Activated naive CD8-positive, alpha-beta T cell treated with anti-CD3 and anti-CD28 coated beads, Interleukin-2, amount 50 U/mL, for 24 hours (primary cell): ENCODE measurements at regions not wholly inside any gene's neighbourhood (a gene's known extent, or its start where the extent isn't known, plus 50 kb on each side); places are given as distances from the start of the nearest gene placed in this dataset.

Source experiments
- ATAC-seq: fragments of 150-1000 bp; cut with Tn5 transposase; one replicate; pipeline ENCODE4 v1.10.0; 2021
- DNase-seq: peaks from one replicate; pipeline ENCODE4 v3.0.0; 2021
- H3K27ac Mint-ChIP-seq: one replicate; pipeline ENCODE4 v1.8.0; 2021; ENCODE audit warnings: mild to moderate bottlenecking, mixed read lengths
- H3K27me3 Mint-ChIP-seq: one replicate; pipeline ENCODE4 v1.8.0; 2021; ENCODE audit warnings: mixed read lengths
- H3K36me3 Mint-ChIP-seq: one replicate; pipeline ENCODE4 v1.8.0; 2021; ENCODE audit warnings: low read depth, mixed read lengths
- H3K4me1 Mint-ChIP-seq: one replicate; pipeline ENCODE4 v1.8.0; 2021; ENCODE audit warnings: mixed read lengths
- H3K4me3 Mint-ChIP-seq: one replicate; pipeline ENCODE4 v1.8.0; 2021; ENCODE audit warnings: mild to moderate bottlenecking, moderate library complexity, mixed read lengths
- H3K9me3 Mint-ChIP-seq: one replicate; pipeline ENCODE4 v1.8.0; 2021; ENCODE audit warnings: mixed read lengths

DNA sequence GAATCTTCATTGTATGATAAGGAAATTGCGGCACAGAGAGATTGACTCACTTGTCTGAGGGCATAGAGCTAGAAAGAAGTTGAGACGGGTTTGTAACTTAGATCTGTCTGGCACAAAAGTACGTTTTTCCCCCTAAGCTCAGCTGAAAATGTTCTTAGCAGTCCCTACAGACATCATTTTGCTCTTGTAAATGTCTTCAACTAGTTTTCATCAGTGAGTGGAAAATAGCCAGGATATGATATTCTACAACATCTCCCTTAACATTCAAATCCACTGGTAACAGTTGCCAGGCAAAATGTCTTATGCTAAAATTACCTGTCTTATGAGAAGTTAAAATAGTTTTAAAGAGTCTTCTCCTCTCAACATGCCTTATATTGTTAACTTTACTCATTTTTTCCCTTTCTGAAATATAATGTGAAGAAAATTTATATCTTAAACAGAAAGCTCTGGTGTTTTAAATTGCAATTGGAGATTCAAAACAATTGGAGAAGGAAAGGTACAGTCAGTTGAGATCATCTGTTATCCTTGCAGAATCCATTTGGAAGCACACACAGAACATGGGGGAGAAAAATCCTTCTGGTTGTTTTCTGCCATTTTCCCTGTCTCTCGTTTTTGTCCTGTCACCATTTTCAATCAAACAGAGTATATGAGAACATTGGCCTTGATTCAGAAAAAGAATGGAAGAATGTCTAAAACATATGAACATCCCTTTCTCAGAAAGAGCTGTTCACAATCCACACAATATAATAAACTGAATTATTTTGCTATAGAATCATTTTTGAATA lies 255.0 kb downstream of the TRIB2 start:
- H3K4me3 Mint-ChIP-seq: no peak overlapping the region
- peaks cover 15% of the 10 kb centered on the region for H3K27me3 Mint-ChIP-seq
- no peak for DNase-seq

DNA sequence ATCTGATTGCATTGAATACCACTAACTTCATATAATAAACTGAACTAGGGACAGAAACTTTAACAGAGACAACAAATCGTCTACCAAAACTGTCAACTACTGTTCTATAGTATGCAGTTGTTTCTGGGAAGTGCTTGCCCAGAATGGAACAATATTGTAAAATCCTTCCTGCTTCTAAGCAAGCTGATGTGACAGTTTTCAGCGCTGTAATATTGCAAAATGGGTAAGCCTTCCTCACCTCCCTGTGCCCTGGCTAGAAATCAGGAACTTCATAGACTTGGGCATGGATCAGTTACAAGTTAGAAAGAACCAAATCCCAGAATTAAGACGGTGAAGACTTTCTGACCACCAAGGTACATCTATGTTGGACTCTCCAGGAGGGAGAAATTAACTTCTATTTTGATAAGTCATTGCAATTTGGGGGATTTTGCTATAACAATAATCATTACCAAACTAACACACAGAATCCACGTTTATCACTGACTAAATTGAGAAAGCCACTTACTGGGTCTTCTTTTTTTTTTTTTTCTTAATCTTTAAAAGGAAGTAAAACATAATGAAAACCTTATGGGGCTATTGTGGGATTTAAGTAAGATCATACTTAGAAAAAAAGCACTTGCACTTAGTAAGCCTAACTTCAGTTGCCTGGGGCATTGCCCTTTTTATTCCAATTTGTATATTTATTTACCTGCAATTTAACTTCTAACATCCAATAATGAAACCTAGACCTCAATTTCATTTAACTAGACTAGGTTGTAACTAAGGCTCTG lies 261.5 kb downstream of the TRIB2 start:
- no peaks in the 10 kb centered on the region for H3K4me1 Mint-ChIP-seq
- no peak overlapping the region for H3K4me3 Mint-ChIP-seq
- no peak overlapping the region for H3K27ac Mint-ChIP-seq
- peaks cover 13% of the 10 kb centered on the region for H3K27me3 Mint-ChIP-seq
- ATAC-seq (no peak), DNase-seq (no peak)
- H3K9me3 Mint-ChIP-seq: no peaks in the 10 kb centered on the region
- H3K36me3 Mint-ChIP-seq: no peaks in the 10 kb centered on the region

More for the DNA sequence above, 255.0 kb downstream of the TRIB2 start:
- Mint-ChIP-seq H3K9me3 (no peaks in the 10 kb centered on the region), H3K4me1 (no peaks in the 10 kb centered on the region), H3K36me3 (no peaks in the 10 kb centered on the region), H3K27ac (no peak overlapping the region)
- ATAC-seq: no peak

DNA sequence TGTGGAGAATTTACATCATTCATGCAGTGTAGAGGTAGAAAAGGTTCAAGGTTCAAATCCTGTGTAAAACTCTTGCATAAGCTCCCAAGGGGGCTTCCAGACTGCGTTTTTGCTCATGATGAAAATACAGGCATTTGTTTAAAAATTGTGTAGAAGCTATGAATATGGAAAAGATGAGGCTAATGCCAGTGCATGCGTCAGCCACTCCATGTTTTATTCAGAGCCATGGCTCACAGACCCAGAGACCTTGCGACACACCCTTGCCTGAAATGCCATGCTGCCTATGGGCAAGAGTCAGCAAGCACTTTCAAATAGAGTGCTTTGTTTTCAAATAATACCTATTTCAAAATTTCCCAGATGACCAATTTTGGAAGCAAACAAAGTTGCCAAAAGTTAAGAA lies 262.3 kb downstream of the TRIB2 start:
- Mint-ChIP-seq H3K4me1 (no peaks in the 10 kb centered on the region), H3K27ac (no peak overlapping the region), H3K4me3 (no peak overlapping the region), H3K9me3 (no peaks in the 10 kb centered on the region), H3K27me3 (peaks cover 13% of the 10 kb centered on the region), H3K36me3 (no peaks in the 10 kb centered on the region)
- ATAC-seq: no peak
- DNase-seq: no peak

DNA sequence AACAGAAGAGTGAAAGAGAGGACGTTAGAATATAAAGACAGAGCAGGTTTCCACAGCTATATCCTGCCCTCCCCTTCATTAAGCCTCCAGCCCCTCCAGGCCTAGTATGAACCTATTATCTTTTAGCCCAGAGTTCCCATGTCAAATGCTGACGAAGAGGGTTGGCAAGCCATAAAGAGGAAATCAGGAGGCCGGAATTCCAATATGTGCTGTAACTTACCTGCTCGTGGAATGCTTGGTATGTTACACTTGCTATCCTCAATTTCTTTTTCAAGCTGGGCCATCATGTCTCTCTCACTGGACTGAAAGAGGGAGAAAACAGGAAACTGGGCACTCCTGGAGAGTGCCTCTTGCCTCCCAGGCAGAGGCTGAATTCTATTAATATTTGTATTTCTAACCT lies 264.1 kb downstream of the TRIB2 start:
- Mint-ChIP-seq H3K9me3 (no peaks in the 10 kb centered on the region), H3K27me3 (peaks cover 14% of the 10 kb centered on the region), H3K27ac (no peak overlapping the region), H3K4me3 (no peak overlapping the region), H3K36me3 (no peaks in the 10 kb centered on the region), H3K4me1 (no peaks in the 10 kb centered on the region)
- DNase-seq (no peak), ATAC-seq (no peak)

DNA sequence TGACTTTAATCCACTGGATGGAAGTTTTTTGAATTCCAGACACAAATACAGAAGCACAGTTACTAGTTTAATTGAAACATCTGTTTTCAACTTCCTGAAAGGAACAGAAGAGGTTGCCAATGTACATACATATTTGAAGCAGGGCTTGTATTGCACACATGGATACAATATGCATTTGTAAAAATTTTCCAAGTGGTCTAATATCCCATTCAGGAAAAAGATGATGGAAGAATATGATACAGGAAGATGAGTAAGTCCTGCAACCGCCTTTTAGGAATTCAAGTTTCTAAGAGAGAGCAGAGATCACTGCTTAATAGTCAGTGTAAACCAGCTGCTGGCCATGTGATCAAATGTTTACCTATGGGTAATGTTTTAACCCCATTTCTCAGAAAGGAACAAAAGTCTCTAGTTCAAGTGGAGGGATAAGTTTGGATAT lies 265.4 kb downstream of the TRIB2 start:
- peaks cover 14% of the 10 kb centered on the region for H3K27me3 Mint-ChIP-seq

DNA sequence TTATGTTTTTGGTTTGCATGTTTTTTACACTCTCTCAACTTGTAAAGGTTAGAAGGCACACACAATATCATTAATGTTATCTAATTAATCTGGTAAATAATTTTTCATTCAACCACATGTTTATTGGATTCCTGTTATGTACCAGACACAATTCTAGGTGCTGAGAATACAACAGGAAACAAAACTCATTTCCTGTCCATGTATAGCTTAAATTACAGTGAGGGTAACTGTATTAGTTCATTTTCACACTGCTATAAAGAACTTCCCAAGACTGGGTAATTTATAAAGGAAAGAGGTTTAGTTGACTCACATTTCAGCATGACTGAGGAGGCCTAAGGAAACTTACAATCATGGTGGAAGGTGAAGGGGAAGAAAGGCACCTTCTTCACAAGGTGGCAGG lies 270.5 kb downstream of the TRIB2 start:
- no peak overlapping the region for H3K27ac Mint-ChIP-seq
- no peak overlapping the region for H3K4me3 Mint-ChIP-seq
- H3K4me1 Mint-ChIP-seq: peaks cover 6% of the 10 kb centered on the region
- DNase-seq (no peak), ATAC-seq (no peak)
- peaks cover 2% of the 10 kb centered on the region for H3K27me3 Mint-ChIP-seq
- H3K36me3 Mint-ChIP-seq: no peaks in the 10 kb centered on the region
- no peaks in the 10 kb centered on the region for H3K9me3 Mint-ChIP-seq

More for the DNA sequence above, 265.4 kb downstream of the TRIB2 start:
- H3K9me3 Mint-ChIP-seq: no peaks in the 10 kb centered on the region
- H3K4me1 Mint-ChIP-seq: peaks cover under 1% of the 10 kb centered on the region
- ATAC-seq (no peak), DNase-seq (no peak)
- H3K4me3 Mint-ChIP-seq: no peak overlapping the region
- no peaks in the 10 kb centered on the region for H3K36me3 Mint-ChIP-seq
- H3K27ac Mint-ChIP-seq: no peak overlapping the region

DNA sequence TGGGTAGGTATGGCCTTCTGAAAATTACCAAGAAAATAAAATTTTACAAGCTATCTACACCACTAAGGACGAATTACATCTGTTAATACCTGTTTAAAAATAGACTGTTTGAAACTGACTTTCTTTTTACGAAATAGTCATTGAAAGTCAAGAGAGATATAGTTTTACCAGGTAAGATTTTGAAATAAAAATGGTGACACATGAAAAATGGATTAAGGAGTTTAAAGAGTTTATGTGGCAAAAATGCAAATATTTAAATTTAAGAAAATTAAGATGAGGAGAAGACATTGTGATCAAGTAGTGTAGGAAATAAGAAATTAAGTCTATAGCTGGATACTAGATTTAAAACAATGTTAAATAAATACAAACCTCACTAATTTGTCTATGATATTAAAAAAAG lies 271.5 kb downstream of the TRIB2 start:
- Mint-ChIP-seq H3K27ac (no peak overlapping the region), H3K27me3 (peaks cover 2% of the 10 kb centered on the region)

DNA sequence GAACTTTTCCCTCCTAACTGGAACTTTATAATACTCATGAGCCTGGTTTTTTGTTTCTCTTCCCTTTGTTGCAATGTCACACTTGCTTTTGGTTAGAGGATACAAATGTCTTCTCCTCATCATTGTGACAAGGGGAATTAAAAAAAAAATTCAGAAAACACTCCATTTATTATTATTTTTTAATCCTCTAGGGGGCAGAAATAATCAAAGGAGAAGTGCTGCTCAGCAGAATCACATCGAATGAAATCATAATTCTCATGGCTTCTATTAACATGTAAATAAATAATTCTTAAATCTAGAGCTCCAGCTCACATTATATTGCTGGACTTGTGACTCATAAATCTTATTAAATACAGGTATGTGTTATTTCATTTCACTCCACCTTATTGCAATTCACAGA lies 273.8 kb downstream of the TRIB2 start:
- ATAC-seq (no peak), DNase-seq (no peak)
- no peaks in the 10 kb centered on the region for H3K36me3 Mint-ChIP-seq
- H3K27me3 Mint-ChIP-seq: peaks cover 3% of the 10 kb centered on the region
- no peak overlapping the region for H3K27ac Mint-ChIP-seq
- no peaks in the 10 kb centered on the region for H3K9me3 Mint-ChIP-seq
- peaks cover 6% of the 10 kb centered on the region for H3K4me1 Mint-ChIP-seq
- H3K4me3 Mint-ChIP-seq: no peak overlapping the region

More for the DNA sequence above, 271.5 kb downstream of the TRIB2 start:
- H3K4me3 Mint-ChIP-seq: no peak overlapping the region
- ATAC-seq (no peak), DNase-seq (no peak)
- H3K36me3 Mint-ChIP-seq: no peaks in the 10 kb centered on the region
- no peaks in the 10 kb centered on the region for H3K9me3 Mint-ChIP-seq
- peaks cover 6% of the 10 kb centered on the region for H3K4me1 Mint-ChIP-seq

DNA sequence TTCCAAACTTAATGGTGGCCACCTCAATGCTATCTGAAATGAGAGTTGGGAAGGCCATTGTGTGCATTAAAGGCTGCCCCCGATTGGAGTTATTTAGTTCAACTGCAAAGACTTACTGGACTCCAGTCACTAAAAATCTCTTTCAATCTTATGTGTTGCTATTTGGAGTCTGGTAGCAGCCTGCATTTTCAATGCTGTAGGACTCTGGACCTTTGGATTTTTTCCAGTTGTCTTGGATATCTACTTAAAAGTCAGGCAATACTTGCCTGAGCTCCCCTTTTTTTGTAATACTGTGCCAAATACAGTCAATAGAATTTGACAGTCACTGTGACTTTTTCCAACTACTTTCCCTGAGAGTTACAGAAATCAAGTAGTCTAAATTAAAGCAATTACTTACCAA lies 281.9 kb downstream of the TRIB2 start:
- Mint-ChIP-seq H3K27ac (no peak overlapping the region), H3K9me3 (no peaks in the 10 kb centered on the region), H3K36me3 (no peaks in the 10 kb centered on the region), H3K4me1 (no peaks in the 10 kb centered on the region), H3K27me3 (peaks cover 3% of the 10 kb centered on the region), H3K4me3 (no peak overlapping the region)
- ATAC-seq (no peak), DNase-seq (no peak)

DNA sequence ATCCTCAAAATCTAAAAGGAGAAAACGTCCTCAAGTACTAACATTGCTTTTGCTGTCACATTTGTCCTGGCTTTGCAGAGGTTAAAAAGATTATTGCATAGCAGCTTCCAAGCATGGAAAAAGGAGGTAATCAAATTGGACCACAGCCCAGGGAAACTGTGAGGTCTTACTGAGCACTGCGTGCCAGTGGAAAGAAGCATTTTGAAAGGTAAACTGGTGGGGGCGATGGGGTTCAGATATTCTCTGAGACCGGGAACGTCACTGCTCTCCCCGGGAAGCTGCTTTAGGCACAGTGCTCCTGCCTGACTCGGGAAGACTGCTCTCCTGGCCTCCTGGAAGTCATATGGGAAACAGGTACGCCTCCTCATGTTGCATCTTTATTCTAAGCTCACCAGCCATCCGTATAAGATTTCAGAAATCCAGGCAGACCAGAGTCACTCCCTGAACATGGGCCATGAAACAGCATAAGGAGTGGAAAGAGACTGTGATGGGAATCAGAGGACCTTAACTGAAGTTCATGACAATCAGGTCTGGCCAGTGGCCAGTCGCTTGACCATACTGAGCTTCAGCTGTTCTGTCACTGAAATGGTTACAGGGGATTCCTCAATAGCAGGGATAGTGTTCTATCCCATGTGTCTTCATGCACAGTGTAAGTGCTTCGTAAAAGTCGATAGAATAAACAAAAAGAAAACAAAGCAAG lies 284.1 kb downstream of the TRIB2 start:
- ATAC-seq: no peak
- H3K27me3 Mint-ChIP-seq: peaks cover 4% of the 10 kb centered on the region
- H3K9me3 Mint-ChIP-seq: no peaks in the 10 kb centered on the region
- no peak overlapping the region for H3K4me3 Mint-ChIP-seq
- no peaks in the 10 kb centered on the region for H3K36me3 Mint-ChIP-seq
- no peak for DNase-seq
- H3K27ac Mint-ChIP-seq: no peak overlapping the region
- H3K4me1 Mint-ChIP-seq: no peaks in the 10 kb centered on the region

DNA sequence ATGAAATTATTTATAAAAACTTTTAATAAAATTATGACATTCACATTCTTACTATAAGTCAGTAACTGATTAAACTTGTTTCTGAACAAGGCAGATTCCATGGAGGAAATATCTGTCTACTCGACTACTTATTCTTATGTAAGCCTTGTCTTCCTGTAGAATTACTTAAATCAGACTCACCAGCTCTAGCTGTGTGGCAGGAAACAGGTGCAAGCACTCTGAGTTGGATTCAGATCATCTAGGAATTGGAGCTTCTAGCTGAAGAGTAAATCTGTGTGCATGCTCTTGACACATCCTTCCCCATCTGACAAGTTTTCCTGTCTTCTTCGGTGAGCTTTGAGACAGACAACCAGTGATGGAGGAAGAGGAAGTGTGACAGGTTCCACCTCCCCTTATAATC lies 284.7 kb downstream of the TRIB2 start:
- peaks cover 4% of the 10 kb centered on the region for H3K27me3 Mint-ChIP-seq
- H3K4me3 Mint-ChIP-seq: no peak overlapping the region
- DNase-seq (no peak), ATAC-seq (no peak)
- H3K27ac Mint-ChIP-seq: no peak overlapping the region
- no peaks in the 10 kb centered on the region for H3K9me3 Mint-ChIP-seq
- H3K36me3 Mint-ChIP-seq: no peaks in the 10 kb centered on the region
- no peaks in the 10 kb centered on the region for H3K4me1 Mint-ChIP-seq

DNA sequence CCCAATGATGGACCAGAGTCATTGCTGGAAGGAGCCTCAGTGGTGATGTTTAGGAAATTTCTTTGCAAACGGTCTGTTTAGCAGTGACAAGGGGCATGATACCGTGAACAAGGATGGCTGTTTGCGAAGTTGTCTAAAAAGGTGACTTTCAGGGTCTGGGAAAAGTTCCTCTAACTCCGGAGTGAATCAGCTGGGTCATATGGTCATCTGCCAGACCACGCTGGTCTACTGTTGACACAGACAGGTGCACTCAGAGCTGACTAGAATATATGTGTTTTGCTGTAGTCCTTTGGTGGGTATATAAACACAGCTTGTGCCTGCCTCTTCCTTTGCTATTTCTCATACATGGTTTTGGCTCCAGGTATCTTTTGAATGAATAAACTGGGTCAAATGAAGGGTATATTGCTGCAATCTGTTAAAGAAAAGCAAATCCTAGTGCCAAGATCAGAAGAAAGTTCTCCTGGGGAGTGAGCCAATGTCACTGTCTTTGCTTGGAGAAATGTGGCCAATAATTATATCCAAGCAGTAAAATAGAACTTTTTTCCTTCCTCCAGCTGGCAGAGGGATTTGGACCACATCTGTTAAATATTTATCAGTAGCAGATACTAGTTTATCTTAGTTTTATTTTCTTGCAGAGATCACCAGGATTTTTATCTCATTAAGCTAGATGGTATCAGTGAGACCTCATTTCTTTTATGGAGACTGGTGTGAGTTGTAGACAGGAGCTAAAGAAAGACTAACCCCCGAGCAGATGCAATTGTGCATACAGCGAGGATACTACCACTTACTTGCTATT lies 286.0 kb downstream of the TRIB2 start:
- H3K27me3 Mint-ChIP-seq: peaks cover 8% of the 10 kb centered on the region
- H3K9me3 Mint-ChIP-seq: no peaks in the 10 kb centered on the region
- no peak for ATAC-seq
- H3K36me3 Mint-ChIP-seq: no peaks in the 10 kb centered on the region
- H3K4me1 Mint-ChIP-seq: no peaks in the 10 kb centered on the region
- no peak overlapping the region for H3K4me3 Mint-ChIP-seq
- DNase-seq: no peak
- H3K27ac Mint-ChIP-seq: no peak overlapping the region

DNA sequence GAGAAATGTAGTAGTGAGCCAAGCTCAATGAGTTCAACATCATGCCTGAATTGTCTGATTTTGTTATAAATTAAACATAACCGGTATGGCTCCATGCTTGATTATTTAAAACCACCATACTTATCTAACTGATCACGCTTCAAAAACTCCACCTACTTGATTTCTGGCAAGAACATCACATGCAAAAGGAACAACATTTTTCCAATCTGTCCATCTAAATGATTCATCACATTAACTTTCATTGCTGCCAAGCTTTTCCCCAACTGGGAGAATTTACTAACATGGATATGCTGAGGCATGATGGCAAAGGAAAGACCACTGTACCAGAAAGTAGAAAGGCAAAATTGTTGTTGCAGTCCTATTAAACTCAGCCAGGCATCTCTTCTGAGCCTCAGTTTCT lies 286.8 kb downstream of the TRIB2 start:
- Mint-ChIP-seq H3K27me3 (peaks cover 8% of the 10 kb centered on the region), H3K36me3 (no peaks in the 10 kb centered on the region), H3K4me1 (no peaks in the 10 kb centered on the region), H3K4me3 (no peak overlapping the region), H3K9me3 (no peaks in the 10 kb centered on the region), H3K27ac (no peak overlapping the region)
- no peak for DNase-seq
- no peak for ATAC-seq

DNA sequence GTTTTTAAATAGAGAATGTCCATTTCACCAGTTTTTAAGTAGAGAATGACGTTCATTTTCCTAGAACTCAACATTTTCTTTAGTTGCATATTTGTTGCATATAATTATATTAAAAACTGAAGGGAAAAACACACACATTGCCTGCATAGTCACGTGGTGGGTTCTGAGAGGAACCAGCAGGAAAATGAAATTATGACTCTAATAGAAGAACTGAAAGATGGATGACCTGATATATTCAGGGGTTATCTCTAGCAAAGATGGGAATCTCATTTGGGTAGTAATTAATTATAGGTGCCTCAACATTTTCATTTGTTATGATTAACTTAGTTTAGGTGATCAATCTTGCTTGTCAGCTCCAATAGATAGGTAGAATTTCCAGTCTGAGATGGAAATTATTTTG lies 288.3 kb downstream of the TRIB2 start:
- Mint-ChIP-seq H3K36me3 (no peaks in the 10 kb centered on the region), H3K27me3 (peaks cover 8% of the 10 kb centered on the region), H3K4me3 (no peak overlapping the region), H3K27ac (no peak overlapping the region), H3K4me1 (no peaks in the 10 kb centered on the region), H3K9me3 (no peaks in the 10 kb centered on the region)
- DNase-seq (no peak), ATAC-seq (no peak)
